Spleen (tissue), 7 donors: ENCODE measurements at regions not wholly inside any gene's neighbourhood (a gene's known extent, or its start where the extent isn't known, plus 50 kb on each side); places are given as distances from the start of the nearest gene placed in this dataset.

ENCODE experiments used
- CTCF ChIP-seq, 11 experiments: fragments of 200-600 bp in 7 of 11; fragments of 450-650 bp in 4 of 11; sonication (generic) in 4 of 11; IDR thresholded peaks in 8 of 11; conservative IDR thresholded peaks in 3 of 11; 1 replicate in 7 of 11; 2 replicates in 4 of 11; pipeline versions ENCODE4 v1.4.0 to v1.8.0; 2016 to 2021; ENCODE audit warnings: antibody characterized with exemption in 11 of 11, inconsistent platforms in 4 of 11, mild to moderate bottlenecking in 1 of 11
- POLR2A ChIP-seq, 3 donors: fragments of 450-650 bp; IDR thresholded peaks; one replicate each; pipeline ENCODE4 v1.5.1; 2017; ENCODE audit warnings: antibody characterized with exemption in 3 of 3, mild to moderate bottlenecking in 1 of 3
- POLR2AphosphoS5 ChIP-seq, 3 donors: sonication (generic); formaldehyde crosslinking; IDR thresholded peaks; one replicate each; pipeline ENCODE4 v1.5.1; 2017; ENCODE audit warnings: antibody characterized with exemption in 3 of 3
- donor health status: DM: no; HTN: no; CAD: no; lungs with moderate emphysema.
- donor health status: DM: no; HTN: no; CAD: no.
- donor health status: DM: no; HTN: no; CAD: no.

DNA sequence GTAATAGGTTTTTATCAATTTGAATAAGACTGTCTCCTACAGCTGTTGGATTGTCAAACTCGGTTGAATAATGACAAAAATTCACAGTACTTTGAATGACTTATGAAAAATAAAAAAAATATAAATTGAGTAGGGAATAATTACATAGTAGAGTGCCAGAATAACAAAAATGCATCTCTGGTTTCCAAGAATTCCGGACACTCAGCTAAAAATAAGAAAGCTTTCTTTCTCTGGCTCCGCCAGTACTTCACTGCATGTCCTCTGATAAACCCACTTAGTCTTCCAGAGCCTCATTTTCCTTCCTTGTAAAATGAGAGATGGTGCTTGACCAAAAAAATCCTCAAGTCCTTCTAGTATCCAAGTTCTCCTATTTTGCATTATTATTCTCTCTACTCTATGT, 374.6 kb upstream of the LUZP2 start:
- TF ChIP-seq CTCF (IDR thresholded peaks at IDR 0.05 in 8 of 11, conservative IDR thresholded peaks at IDR 0.05 in 3 of 11) (no peak), POLR2A (IDR thresholded peaks at IDR 0.05) (no peak), POLR2AphosphoS5 (IDR thresholded peaks at IDR 0.05) (no peak)
